Bronchial epithelial cell (primary cell): ENCODE measurements at regions not wholly inside any gene's neighbourhood (a gene's known extent, or its start where the extent isn't known, plus 50 kb on each side); places are given as distances from the start of the nearest gene placed in this dataset.

Experiments used
- DNase-seq: peaks from one replicate; pipeline ENCODE4 v3.0.0-alpha.2; 2010; ENCODE audit warnings: low read depth
- FAIRE-seq: peaks from 2 replicates; lab custom pipeline; 2011; peaks lifted over from hg19 to GRCh38; lab: Jason Lieb, UNC
- H3K27me3 ChIP-seq: 2 replicates; pipeline ENCODE4 v1.5.1; 2011; ENCODE audit warnings: low read length; ENCODE audit not compliant: control insufficient read depth, insufficient read depth
- H3K36me3 ChIP-seq: 2 replicates; pipeline ENCODE4 v1.5.1; 2011; ENCODE audit warnings: low read length; ENCODE audit not compliant: control insufficient read depth, insufficient read depth
- H3K4me3 ChIP-seq: 2 replicates; pipeline ENCODE4 v1.5.1; 2011; ENCODE audit warnings: mild to moderate bottlenecking, low read depth, low read length, control low read depth
- TF ChIP-seq, protein P1 (sequence below): IDR thresholded peaks from 2 replicates; pipeline ENCODE4 v1.5.1; 2011; ENCODE audit warnings: mild to moderate bottlenecking, moderate library complexity, low read length, control low read depth, inconsistent platforms; ENCODE audit not compliant: insufficient read depth, severe bottlenecking

DNA sequence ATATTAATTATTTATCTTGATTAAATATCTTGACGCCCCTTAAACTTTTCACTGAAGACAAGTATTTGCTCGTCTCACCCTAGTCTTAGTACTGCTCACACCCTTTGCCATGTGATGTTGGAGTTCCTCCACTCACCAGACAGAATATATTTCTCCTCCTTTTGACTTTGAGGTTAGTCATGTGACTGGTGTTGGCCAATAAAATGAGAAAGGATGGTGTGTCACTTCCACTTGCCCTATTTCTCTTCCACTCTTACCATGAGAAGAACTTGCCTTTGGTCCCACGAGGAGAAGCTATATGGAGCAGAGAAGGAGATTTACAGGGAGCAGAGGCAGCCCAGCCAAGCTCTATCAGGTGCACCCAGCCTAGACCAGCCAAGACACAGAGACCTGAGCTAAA lies 64.9 kb upstream of the TAB2 start:
- DNase-seq, result no peak
- no peak for FAIRE-seq
- Histone ChIP-seq H3K36me3 (no peaks in the 10 kb centered on the region), H3K27me3 (no peaks in the 10 kb centered on the region), H3K4me3 (no peak overlapping the region)
- TF ChIP-seq, protein P1, sequence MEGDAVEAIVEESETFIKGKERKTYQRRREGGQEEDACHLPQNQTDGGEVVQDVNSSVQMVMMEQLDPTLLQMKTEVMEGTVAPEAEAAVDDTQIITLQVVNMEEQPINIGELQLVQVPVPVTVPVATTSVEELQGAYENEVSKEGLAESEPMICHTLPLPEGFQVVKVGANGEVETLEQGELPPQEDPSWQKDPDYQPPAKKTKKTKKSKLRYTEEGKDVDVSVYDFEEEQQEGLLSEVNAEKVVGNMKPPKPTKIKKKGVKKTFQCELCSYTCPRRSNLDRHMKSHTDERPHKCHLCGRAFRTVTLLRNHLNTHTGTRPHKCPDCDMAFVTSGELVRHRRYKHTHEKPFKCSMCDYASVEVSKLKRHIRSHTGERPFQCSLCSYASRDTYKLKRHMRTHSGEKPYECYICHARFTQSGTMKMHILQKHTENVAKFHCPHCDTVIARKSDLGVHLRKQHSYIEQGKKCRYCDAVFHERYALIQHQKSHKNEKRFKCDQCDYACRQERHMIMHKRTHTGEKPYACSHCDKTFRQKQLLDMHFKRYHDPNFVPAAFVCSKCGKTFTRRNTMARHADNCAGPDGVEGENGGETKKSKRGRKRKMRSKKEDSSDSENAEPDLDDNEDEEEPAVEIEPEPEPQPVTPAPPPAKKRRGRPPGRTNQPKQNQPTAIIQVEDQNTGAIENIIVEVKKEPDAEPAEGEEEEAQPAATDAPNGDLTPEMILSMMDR, result no peak

DNA sequence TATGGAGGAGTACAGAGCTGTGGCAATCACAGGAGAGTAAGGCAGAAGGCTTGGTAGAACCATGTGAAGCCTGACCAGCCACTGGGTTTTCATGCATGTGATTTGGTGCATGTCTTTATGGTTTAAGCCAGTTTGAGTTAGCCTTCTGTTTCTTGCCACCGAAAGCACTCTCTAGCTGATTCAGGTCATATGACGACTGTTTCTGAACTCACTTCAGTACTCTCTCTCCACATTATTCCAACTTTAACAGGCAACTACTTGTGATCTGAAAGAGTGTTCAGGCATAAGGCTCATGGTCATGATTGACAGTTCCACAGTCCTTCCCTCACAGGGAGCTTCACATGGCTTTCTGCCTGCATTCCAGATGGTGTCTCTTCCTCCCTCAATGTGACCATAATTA lies 63.3 kb upstream of the TAB2 start:
- TF ChIP-seq, protein P1, result no peak
- no peaks in the 10 kb centered on the region for H3K27me3 ChIP-seq
- no peak for FAIRE-seq
- no peaks in the 10 kb centered on the region for H3K36me3 ChIP-seq
- no peak for DNase-seq
- no peak overlapping the region for H3K4me3 ChIP-seq

DNA sequence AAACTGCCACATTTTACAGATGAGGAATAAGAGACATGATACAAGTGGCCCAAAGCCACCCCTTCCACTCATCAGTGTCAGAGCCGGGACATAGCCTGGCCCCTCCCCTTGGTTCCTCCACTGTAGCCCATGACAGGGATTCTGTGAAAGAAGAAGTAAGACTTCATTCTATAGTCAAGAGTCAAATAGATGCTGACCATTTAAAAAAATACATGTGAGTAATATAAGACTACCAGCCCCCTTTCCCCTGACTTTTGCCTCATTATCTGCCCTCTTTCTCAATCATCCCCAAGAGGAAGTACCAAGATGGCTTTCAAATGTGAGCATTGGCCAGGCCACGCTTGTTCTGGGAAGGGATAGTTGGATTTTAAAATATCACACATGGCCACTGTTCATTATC lies 57.8 kb upstream of the TAB2 start:
- H3K27me3 ChIP-seq, result no peaks in the 10 kb centered on the region
- DNase-seq (no peak), FAIRE-seq (no peak)
- no peaks in the 10 kb centered on the region for H3K36me3 ChIP-seq
- TF ChIP-seq, protein P1, result no peak
- H3K4me3 ChIP-seq, result no peak overlapping the region

DNA sequence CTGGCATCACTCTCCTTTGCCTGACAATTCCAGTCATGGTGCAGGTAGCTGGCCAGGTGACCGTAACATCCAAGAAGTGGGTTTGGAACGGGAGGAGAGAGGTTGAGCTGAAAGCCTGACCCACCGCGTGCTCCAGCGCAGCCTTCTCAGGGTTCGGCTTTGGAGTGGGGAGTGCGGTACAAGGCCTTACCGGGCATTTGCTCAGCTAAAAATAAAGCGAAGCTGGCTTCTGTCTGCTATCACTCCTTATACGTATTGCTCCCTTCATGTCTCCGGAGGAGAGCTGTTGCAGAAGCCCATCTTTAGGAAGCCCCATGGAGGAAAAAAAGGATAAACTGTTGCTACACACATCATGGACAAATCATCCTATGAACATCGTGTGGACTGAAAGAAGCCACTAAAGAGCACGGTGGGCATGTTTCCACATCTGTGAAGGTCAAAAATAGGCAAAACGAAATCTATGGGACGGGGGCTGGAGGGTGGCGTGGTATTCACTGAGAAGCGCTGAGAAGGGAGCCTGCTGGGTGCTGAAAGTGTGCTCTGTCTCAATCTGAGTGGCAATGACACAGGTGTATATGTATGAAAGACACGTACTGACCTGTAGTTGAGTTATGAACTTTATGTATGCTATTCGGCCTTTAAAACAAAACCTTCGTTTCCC lies 57.2 kb upstream of the TAB2 start:
- DNase-seq (no peak), FAIRE-seq (no peak)
- no peaks in the 10 kb centered on the region for H3K27me3 ChIP-seq
- TF ChIP-seq, protein P1, result no peak
- H3K4me3 ChIP-seq, result no peak overlapping the region
- no peaks in the 10 kb centered on the region for H3K36me3 ChIP-seq

DNA sequence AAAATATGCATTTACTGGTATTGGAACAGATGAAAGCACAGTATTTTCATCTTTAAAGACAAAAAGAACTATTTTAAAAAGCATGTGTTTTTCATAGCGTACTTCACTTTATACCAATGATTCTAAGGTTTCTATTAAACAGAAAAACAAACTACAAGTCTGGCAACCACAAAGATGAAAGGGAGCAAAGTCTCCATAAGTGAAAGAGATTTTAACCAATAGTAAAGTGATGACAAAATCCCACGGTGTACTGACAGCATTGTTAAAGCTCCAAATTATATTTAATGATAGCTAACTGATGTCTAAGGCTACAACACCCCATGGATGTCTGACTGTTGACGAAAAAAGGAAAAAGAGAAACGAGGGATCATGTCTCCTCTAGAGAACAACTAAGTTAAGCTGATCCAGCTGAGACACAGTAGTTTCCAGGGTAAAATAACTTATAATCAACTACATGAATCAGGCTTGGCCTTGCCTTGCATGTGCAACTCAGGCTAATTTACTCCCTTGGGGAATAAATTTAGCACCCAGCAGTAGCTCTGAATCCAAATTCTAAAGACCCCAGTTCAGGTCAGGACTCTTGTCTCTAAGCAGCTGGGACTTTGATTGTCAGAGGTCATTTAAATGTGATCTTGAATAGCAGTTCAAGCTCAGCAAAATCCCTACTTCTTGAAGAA lies 56.0 kb upstream of the TAB2 start:
- FAIRE-seq (no peak), DNase-seq (no peak)
- TF ChIP-seq, protein P1, result no peak
- Histone ChIP-seq H3K4me3 (no peak overlapping the region), H3K36me3 (no peaks in the 10 kb centered on the region), H3K27me3 (no peaks in the 10 kb centered on the region)
